AG09319 (cell line): ENCODE measurements at regions not wholly inside any gene's neighbourhood (a gene's known extent, or its start where the extent isn't known, plus 50 kb on each side); places are given as distances from the start of the nearest gene placed in this dataset.

Experiments used
- DNase-seq: peaks from one replicate; pipeline ENCODE4 v3.0.0-alpha.2; 2010; ENCODE audit warnings: low read depth; ENCODE audit errors: extremely low read depth
- TF ChIP-seq, protein P1 (sequence below): IDR thresholded peaks from 2 replicates; pipeline ENCODE4 v1.5.1; 2011; ENCODE audit warnings: low read depth, mild to moderate bottlenecking, inconsistent platforms, low read length, moderate library complexity

DNA sequence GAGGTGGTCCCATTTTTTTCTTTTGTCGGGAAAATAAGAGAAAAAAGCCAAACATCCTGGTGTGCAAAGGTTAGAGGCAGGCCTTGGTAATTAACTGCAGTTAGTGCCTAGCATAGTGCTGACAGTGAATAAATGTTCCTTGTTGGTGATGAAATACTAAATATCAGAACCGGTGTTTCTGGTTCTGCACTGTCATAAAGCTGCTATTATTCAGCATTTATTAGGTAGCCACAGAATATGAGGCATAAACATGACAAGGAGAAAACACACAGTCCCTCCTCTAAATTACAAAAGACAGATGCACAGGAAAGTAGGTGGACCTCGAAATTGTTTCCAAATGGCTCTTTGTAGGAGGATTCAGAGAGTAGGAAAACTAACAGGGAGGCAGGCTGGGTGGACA, 122.0 kb upstream of the ADGRL2 start:
- no peak for DNase-seq
- TF ChIP-seq, protein P1, sequence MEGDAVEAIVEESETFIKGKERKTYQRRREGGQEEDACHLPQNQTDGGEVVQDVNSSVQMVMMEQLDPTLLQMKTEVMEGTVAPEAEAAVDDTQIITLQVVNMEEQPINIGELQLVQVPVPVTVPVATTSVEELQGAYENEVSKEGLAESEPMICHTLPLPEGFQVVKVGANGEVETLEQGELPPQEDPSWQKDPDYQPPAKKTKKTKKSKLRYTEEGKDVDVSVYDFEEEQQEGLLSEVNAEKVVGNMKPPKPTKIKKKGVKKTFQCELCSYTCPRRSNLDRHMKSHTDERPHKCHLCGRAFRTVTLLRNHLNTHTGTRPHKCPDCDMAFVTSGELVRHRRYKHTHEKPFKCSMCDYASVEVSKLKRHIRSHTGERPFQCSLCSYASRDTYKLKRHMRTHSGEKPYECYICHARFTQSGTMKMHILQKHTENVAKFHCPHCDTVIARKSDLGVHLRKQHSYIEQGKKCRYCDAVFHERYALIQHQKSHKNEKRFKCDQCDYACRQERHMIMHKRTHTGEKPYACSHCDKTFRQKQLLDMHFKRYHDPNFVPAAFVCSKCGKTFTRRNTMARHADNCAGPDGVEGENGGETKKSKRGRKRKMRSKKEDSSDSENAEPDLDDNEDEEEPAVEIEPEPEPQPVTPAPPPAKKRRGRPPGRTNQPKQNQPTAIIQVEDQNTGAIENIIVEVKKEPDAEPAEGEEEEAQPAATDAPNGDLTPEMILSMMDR = no peak

DNA sequence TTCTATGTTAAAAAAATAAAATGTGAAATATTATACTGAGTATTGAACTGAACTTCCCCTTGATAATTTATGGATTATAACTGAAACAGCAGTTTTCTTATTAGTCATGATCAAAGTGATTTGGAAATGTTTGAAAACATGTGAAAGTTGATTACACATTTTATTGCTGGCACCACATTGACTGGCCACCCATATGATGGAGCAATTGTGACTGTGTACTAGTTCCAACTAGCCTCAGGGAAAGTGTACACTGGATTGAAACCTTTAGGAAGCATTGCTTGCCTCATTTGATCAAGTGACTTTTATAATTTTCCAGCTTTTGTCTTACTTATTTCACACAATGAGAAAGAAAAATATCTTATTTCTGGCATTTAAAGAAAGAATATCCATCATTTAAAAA, 128.0 kb upstream of the ADGRL2 start:
- no peak for DNase-seq
- TF ChIP-seq, protein P1 = no peak

DNA sequence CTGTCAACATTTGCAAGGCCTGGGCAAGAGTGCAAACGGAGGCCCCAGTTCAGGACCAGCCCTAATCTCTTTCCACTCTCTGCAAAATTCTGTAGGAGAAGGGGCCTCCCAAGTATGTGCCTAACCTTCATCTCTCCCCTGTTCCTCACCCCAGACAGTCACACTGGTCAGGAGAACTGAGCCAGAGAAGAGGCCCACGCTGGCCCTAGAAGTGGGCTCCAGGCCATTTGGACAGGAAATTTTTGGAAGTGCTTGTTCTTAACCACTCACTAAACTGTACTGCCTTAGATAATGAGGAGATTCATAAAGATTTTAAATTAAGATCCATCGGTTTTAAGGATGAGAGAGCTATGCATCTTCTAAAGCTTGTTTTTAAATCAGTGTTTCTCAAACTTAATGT, 129.7 kb upstream of the ADGRL2 start:
- TF ChIP-seq, protein P1 = no peak
- DNase-seq = no peak

DNA sequence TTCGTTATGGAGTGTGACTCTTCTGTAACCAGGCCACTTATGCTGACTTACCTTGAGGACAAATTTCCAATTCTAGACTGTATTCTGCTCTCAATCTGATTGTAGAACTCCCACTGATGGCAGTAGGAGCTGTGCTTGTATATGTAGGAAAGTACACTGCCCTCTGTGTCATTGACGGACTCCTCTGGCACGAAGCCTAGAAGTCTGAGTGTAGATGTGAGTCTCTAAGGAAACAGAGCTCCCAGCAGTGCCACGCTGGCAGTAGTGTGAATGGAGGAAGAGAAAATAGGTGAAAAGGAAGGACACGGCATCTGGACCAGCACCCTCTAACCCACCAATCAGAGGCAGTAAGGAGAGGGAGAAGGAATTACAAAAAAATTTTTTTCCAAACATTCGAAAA, 130.4 kb upstream of the ADGRL2 start:
- DNase-seq = peak; percentile 67
- TF ChIP-seq, protein P1 = no peak

DNA sequence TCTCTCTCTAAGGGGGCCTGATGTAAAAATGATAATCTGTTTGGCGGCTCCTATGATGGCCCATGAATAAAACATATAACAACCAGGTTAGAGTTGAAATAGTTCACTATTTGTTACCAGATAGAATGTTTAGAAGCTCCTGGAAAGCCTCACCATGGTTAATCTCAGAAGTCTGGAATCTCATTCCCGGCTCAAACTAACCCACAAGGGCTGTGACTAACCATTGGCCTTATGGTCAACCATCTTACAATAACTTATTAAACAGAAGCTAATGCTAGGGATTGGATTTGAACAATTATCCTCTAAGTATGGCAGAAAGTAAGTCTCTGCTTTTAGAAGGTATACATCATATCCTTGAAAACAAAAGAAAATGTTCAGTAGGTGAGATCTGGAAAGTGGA, 134.1 kb upstream of the ADGRL2 start:
- TF ChIP-seq, protein P1 = no peak

DNA sequence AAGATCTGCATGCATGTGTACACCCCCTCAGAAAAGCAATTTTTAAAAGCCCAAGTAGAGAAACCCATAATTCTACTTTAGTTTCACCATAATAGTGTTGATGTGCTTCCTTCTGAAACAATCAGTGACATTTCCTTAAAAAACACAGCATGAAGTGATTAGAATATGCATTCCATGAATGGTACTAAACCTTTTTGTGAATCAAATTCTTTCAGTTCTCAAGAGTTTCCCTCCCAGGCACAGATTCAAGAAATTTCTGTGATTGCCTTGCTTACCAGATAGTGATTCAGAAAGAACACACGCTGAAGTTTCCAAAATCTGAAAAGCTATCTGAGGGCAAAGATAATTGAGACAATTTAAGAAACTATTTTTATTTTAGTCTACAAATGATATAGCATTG, 136.4 kb upstream of the ADGRL2 start:
- TF ChIP-seq, protein P1 = no peak
- DNase-seq = peak; percentile 52

More for the DNA sequence above, 134.1 kb upstream of the ADGRL2 start:
- DNase-seq = no peak

DNA sequence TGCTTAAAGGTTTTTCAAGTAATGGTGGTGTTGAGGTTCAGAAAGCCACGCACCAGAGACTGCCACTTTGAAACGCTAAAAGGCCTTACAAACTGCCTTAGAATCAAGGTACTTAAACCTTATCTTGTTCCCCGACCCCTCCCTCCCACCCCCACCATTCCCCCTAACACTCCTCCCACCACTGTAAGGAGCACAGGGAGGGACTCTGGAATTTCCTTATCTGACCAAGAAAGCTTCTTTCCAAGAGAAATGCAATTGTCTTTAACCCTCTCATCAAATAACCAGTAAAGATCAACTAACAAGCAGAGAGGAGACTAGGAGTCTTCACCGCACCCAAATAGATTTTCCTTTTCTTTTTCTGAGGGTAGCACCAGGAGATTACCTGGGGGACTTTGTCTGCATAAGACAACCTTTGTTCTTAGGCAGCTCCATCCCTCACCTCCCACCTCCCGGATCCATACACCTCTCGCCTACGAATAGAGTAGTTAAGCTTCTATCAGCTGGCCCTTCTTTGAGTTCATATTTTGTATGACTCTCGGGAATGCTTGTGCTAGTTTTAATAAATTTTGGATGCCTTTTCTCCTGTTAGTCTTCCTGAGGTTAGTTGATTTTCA, 137.7 kb upstream of the ADGRL2 start:
- DNase-seq = no peak
- TF ChIP-seq, protein P1 = no peak
